HFF-Myc (cell line): ENCODE measurements at regions not wholly inside any gene's neighbourhood (a gene's known extent, or its start where the extent isn't known, plus 50 kb on each side); places are given as distances from the start of the nearest gene placed in this dataset.

Experiments used
- DNase-seq: peaks from one replicate; pipeline ENCODE4 v3.0.0-alpha.2; 2011; ENCODE audit warnings: low read depth; ENCODE audit errors: extremely low read depth
- H3K4me3 ChIP-seq: replicated peaks from 2 replicates; pipeline ENCODE4 v1.5.1; 2011; ENCODE audit warnings: low read depth, mild to moderate bottlenecking, control low read depth, low read length
- CTCF ChIP-seq: IDR thresholded peaks from 2 replicates; pipeline ENCODE4 v1.5.1; 2012; ENCODE audit warnings: mild to moderate bottlenecking, low read depth, low read length, control low read depth; ENCODE audit errors: missing control alignments

DNA sequence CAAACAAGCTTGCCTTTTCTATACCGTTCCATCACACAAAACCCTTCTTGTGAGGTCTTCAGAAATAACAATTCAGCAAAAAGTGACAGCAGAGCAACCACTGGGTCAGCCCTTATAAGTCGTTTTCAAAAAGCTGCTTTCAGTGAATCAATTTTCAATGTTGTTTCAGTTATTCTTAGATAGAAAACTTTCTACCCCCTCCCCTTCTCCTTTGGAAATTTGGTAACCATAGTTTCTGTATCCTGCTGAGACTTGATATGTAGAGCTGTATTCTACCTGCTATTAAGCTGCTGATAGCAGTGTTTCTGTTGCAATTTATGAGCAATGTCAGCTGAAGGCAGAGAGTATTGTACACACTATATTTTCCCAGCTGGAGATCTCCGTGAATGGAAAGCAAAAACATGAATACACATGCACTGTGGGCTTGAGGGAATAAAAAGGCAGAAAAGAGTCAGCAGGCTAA, 75.7 kb downstream of the ZNF608 start:
- no peak overlapping the region for H3K4me3 ChIP-seq
- DNase-seq = no peak
- no peak for TF ChIP-seq CTCF

- TF ChIP-seq CTCF = no peak
- no peak for DNase-seq
Observed at GRCh38 chr5:124669956-124670721, 76.3 kb downstream of the ZNF608 start.

DNA sequence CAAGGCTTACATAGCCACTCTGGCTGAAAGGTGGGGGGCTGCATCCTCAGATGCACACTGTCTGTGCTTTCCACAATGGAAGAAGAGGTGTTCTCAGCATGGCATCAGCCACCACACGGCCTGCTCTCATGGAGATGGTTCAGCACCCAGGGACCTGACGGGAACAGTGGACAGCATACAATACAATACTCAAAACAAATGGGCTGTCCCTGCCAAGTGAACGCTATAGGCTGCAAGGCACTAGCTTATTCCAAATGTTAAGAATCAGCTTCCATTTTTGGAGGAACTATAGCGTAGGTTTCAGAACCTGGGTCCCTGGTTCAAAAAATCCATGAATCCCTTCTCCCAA, 77.2 kb downstream of the ZNF608 start:
- no peak for TF ChIP-seq CTCF
- DNase-seq = no peak
- no peak overlapping the region for H3K4me3 ChIP-seq

More at GRCh38 chr5:124669956-124670721, 76.3 kb downstream of the ZNF608 start:
- H3K4me3 ChIP-seq = no peak overlapping the region

- TF ChIP-seq CTCF = no peak
- H3K4me3 ChIP-seq = no peak overlapping the region
Observed at GRCh38 chr5:124668353-124669299, 77.8 kb downstream of the ZNF608 start.

GRCh38 chr5:124665625-124666024, 80.8 kb downstream of the ZNF608 start:
- DNase-seq = no peak
- no peak for TF ChIP-seq CTCF
- H3K4me3 ChIP-seq = no peak overlapping the region

More at GRCh38 chr5:124668353-124669299, 77.8 kb downstream of the ZNF608 start:
- no peak for DNase-seq

DNA sequence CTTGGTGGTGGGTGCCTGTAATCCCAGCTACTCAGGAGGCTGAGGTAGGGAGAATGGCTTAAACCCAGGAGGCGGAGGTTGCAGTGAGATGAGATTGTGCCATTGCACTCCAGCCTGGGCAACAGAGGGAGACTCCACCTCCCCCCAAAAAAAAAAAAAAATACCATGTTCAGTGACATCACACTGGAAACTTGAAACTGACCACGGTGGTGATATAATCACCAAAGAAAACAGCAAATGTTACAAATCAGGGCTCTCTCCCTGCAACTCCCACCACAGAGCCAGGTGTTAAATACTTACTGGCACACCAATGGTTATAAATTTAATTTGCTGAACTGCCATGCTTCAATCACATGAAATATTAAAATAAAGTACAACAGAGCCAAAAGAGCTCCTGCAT, 81.4 kb downstream of the ZNF608 start:
- DNase-seq = no peak
- TF ChIP-seq CTCF = no peak
- H3K4me3 ChIP-seq = no peak overlapping the region
